GM19238 (cell line): ENCODE measurements at regions not wholly inside any gene's neighbourhood (a gene's known extent, or its start where the extent isn't known, plus 50 kb on each side); places are given as distances from the start of the nearest gene placed in this dataset.

Experiments used
- DNase-seq: peaks from one replicate; pipeline ENCODE4 v3.0.0; 2011; ENCODE audit warnings: low spot score; ENCODE audit not compliant: insufficient read length

DNA sequence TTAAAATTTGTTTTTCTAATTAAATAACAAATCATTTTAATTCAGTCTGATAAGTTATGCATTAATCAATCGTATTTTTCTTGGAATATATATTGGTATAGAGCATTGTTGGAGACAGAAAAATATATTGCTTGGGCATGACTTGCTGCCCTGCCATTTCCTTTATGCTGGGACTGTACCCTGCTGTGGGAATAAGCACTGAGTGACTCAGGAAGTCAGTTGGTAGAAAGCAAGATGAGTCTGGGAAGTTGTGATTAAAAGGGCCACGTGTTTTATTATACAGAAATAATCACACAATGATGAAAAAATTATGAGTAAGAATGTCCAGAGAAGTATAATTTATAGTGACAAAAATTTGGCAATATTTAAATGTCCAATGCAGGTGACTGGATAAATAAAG, 139.5 kb downstream of the KIF18A start:
- no peak for DNase-seq

GRCh38 chr11:27965559-27965958, 142.4 kb downstream of the KIF18A start:
- DNase-seq = no peak

DNA sequence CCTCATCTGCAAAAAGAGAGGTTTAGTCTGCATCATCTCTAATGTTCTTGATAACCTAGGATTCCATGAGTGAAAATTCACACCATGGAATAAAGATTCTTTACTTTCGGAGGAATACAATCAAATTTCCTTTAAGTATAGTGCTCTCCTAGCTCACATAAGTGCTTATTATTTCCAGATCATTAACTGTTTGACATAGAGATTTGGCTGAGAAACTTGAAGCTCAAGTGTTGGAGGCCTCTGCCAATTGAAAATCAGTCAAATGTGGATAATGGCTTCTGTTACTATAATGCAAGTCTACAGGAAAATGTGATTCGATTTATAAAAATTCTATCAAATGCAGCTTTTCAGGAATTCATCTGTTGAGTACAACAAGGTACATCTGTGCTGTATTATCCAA, 144.6 kb downstream of the KIF18A start:
- DNase-seq = no peak

DNA sequence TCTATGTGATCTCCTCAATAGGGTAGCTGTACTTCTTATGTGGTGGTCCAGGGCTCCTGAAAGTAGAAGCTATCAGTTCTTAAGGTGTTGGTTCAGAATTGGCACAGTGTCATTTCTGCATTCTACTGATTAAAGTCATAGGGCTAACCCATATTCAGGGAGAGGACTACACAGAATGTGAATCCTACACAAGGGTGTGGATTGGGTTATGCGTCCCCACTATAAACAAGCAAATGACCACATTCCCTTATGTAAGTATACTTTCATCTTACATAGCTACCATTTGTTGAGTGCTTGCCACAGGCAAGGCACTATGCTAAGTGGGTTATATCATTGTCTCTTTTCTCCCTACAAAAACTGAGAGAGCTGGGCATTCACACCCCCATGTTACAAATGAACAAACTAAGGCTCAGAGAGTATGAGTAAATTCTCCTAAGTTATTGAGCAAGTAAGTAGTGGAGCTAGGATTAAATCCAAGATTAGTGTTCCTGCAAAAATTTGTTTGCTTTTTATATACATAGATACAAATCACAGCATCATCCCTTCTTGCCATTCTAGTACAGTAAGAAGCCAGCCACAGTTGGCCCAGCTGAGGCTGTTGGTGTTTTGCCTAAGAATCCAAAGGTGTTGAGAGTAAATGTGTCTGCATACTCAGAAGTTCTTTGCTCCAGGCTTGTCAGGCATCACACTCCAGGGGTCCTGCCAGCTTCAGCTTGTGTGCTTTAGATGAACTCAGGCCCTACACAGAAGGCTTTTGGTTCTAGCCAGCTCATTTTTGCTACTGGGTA, 157.8 kb downstream of the KIF18A start:
- no peak for DNase-seq

DNA sequence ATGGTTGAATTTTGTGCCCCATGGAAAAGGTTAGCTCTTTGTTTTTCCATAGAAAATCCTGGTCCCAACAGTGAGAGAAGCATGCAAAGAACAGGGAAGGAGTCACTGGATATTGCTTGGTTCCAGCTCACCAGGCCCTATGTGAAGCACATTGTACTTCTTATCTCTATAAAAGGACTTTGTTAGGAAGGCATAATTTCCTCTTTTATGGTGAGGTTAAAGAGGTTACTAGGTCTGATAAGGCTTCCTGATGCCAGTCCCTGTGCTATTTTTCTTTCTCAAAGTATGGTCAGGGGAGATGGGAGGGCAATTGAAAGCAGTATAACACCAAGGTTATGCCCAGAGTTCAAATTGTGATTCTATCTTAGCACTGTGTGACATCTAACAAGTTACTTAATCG, 162.6 kb downstream of the KIF18A start:
- no peak for DNase-seq

GRCh38 chr11:27938011-27938410, 169.9 kb downstream of the KIF18A start:
- no peak for DNase-seq

DNA sequence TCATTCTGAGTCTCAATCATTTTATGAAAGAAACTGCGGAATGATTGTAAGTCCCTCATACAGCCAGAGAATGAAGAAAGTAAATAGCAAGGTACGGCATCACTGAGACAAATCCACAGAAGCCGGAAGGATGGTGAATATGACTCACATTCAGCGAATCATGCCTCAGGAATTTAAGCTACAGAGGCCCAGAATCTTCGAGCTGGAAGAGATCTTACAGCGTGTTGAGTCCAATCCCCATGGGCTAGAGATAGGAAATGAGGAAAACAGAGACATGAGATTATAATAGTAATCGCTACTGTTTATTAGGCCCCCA, 173.2 kb downstream of the KIF18A start:
- DNase-seq = no peak

- no peak for DNase-seq
Measured at GRCh38 chr11:27933992-27934829, 173.7 kb downstream of the KIF18A start.

DNA sequence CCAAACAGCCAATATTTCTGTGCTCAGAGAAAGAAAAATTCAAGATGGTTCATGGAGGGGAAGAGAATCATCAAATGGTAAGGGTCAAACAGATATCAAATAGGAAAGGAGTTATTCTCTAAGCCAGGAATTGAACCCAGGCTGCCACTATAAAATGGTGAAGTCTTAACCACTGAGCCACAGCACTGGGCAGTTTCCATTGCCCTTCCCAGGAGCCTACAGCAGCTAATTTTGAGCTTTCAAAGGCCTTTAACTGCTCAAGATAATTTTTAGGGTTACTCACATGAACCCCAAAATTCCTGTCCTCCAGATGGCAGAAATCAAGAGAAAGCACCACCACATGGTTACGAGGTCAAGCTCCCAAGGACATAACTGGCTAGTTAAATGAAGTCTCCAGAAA, 176.2 kb downstream of the KIF18A start:
- DNase-seq = no peak

DNA sequence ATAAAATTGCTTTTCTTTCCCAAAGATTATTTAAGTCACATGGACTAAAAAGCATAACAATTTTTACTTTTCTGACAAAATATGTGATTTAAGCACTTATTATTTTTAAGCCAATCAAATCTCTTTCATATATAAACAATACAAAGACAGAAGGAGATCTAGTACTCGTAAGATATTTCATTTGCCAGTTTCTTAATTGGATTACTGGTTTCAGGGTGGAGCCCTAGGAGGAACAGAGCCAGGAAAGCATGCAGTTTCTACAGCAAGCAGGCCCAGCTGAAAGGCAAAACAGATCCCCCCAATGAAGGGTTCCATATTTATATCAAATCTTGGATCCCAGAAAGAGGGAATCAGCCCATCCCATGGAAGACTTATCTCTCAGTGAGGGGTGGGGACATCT, 177.0 kb downstream of the KIF18A start:
- DNase-seq = no peak

GRCh38 chr11:27928809-27929208, 179.1 kb downstream of the KIF18A start:
- DNase-seq = no peak

GRCh38 chr11:27926981-27927481, 180.9 kb downstream of the KIF18A start:
- no peak for DNase-seq

- no peak for DNase-seq
Measured at GRCh38 chr11:27926486-27926885, 181.5 kb downstream of the KIF18A start.

- no peak for DNase-seq
Measured at GRCh38 chr11:27921472-27921871, 186.5 kb downstream of the KIF18A start.

DNA sequence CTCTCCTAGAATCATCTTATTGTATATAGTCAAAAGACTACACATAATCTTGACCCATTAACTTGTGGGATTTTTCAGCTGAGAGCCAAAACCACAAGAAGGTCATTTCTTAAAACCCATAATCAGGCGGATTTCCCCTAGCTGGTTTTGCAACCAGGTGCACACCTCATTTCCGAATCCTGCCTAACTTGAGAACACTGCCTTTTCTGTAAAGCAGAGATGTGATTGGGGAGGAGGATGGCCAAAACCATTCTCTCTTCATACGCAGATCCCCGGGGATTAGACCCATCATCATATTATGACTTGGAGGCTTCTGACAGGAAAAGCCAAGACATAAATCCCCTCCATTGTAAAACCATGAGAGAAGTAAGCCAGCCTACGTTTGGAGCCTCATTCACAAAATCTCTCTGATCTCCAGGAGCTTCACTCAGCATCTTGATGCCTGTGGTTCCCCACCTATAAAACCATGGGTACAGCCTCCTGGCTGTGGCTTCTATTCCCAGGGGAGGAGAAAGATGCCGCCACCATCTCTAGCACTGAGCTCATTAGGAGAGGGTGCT, 191.3 kb downstream of the KIF18A start:
- DNase-seq = peak; percentile 25

GRCh38 chr11:27914080-27914479, 193.9 kb downstream of the KIF18A start:
- DNase-seq = no peak

DNA sequence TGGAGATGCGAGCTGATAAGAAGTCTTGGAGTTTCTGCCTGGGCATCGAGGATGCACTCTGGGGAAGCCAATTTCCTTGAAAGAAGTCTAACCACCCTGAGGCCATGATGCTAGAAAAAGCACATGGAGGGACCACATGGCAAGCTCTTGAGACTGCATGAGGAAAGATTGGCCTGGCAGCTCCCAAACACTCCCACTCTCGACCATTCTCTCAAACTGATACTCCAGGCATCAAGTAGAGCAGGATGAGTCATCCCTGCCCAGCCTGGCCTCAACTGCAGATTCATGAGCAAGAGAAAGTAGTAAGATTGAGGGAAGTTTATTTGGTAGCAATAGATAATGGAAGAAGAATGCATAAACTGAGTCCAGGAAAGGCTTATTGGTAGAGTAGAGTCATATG, 194.3 kb downstream of the KIF18A start:
- DNase-seq = no peak

DNA sequence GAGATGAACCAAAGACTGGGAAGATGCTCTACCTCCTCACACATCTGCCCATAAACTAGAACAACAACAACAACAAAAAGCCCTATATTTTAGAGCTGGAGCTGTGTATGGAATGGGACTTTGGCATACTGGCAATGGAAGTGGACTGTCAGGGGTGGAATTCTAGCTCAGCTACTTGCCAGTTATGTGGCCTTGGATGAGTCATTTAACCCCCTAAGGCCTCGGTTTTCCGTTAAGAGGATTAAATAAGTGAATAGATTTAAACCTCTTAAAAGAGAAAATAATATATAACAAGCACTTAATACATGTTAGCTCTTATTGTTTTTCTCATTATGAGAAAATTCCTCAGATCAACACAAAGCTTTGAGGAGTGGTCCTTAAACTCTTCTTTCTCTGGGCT, 195.0 kb downstream of the KIF18A start:
- DNase-seq = no peak

DNA sequence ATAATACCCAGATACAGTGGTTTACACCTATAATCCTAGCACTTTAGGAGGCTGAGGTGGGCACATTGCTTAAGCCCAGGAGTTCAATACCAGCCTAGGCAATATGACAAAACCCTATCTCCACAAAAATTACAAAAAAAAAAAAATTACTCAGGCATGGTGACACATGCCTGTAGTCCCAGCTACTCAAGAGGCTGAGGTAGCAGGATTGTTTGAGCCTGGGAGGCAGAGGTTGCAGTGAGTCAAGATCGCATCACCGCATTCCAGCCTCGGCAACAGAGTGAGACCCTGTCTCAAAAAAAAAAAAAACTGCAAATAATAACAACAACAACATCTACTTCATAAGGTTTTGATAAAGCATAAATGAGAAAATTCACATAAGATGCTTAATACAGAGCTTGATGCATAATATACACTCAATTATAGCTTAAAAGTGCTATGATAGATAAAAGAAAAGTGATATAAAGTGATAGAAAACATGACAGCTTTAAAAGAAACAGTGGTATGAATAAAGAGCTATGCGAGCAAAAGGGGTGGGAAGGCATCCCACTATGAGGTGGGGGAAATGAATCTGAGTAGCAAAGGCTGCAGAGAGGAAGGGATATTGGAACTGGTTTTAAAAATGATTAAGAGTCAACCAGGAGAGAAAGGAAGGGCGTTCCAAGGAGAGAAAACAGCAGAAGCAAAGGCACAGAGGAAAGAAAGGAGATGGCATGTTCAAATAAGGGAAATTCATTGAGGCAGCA, 197.6 kb downstream of the KIF18A start:
- DNase-seq = no peak

GRCh38 chr11:27909386-27909785, 198.6 kb downstream of the KIF18A start:
- DNase-seq = no peak

DNA sequence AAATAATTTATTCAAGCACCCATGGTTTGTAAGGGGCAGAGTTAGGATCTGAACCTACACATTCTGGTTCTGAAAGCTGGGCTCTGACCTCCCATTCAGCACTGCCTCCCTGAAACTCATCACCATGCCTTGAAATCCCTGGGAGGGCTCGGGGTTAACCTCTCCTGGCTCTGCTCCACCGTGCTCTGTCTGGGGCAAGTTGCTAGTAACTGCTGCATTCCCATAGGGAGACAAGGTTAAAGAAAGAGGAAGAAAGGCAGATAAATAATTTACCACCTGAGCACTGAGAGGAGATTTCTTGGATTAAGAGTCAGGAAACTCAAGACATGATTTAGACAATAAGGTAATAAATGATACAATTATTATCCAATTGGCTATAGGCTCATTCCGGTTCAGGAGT, 199.3 kb downstream of the KIF18A start:
- no peak for DNase-seq

DNA sequence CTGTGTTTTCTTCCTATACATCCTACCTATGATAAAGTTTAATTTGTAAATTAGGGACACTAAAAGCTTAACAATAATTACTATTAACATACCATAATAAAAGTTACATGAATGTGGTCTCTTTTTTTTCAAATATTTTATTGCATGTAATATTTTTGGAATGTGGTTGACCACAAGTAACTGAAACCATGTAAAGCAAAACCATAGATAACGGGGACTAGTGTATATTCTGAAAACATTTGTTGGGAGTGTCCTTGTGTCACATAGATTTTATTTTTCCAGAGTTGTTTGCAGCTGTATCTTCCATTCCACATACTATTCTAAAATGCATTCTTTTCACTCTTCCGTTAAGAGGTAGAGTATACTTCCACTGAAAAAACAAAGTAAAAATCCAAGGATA, 200.4 kb downstream of the KIF18A start:
- DNase-seq = no peak
